SK-N-MC (cell line): ENCODE measurements at regions not wholly inside any gene's neighbourhood (a gene's known extent, or its start where the extent isn't known, plus 50 kb on each side); places are given as distances from the start of the nearest gene placed in this dataset.

Experiments
- DNase-seq: peaks from one replicate; pipeline ENCODE4 v3.0.0-alpha.2; 2011; ENCODE audit warnings: low read depth, low spot score
- H3K27ac ChIP-seq: fragments of 200-600 bp; sonication (generic); 2 replicates; pipeline ENCODE4 v1.5.1; 2016; ENCODE audit warnings: mixed run types
- H3K36me3 ChIP-seq: fragments of 200-600 bp; sonication (generic); 2 replicates; pipeline ENCODE4 v1.6.1; 2017; ENCODE audit warnings: antibody characterized with exemption, low read length, mixed read lengths; ENCODE audit not compliant: insufficient read depth
- H3K4me3 ChIP-seq: fragments of 200-600 bp; sonication (generic); 2 replicates; pipeline ENCODE4 v1.5.1; 2016
- H3K9ac ChIP-seq: fragments of 200-600 bp; sonication (generic); 2 replicates; pipeline ENCODE4 v1.8.0; 2017; ENCODE audit warnings: mixed run types, mixed read lengths; ENCODE audit not compliant: insufficient read length
- H3K9me3 ChIP-seq: fragments of 200-600 bp; sonication (generic); 2 replicates; pipeline ENCODE4 v1.6.1; 2017; ENCODE audit warnings: low read depth, mild to moderate bottlenecking, antibody characterized with exemption, low read length, moderate library complexity, mixed read lengths
- EZH2 ChIP-seq: fragments of 200-600 bp; sonication (generic); IDR thresholded peaks from one replicate; pipeline ENCODE4 v1.6.1; 2017; ENCODE audit warnings: antibody characterized with exemption
- FOXP2 ChIP-seq: optimal IDR thresholded peaks from 2 replicates; pipeline ENCODE3; 2011; ENCODE audit warnings: mild to moderate bottlenecking, moderate library complexity; ENCODE audit not compliant: insufficient read depth; ENCODE audit errors: extremely low read length, control extremely low read depth
- POLR2AphosphoS5 ChIP-seq: IDR thresholded peaks from 2 replicates; pipeline ENCODE4 v1.6.1; 2012; ENCODE audit warnings: mild to moderate bottlenecking, low read depth, low read length, borderline replicate concordance

DNA sequence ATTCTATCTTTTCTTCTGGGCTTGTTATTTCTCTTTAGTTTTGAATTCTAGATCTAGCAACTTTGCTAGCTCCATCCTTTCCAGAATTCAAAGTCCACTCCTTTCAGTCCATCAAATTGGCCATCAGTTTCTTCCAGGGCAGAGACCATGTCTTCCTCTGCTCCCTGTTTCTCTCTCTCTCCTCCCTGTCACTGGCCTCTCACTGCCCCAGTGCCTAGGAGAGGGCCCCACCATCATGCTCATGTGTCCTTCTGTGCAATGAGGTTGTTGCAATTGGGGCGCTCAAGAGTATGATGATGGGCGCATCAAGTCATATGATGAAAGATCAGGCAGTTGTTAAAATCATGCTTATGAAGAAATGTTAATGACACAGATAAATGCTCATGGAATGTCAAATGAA, 159.2 kb upstream of the HS6ST1 start:
- no peak for TF ChIP-seq POLR2AphosphoS5
- TF ChIP-seq EZH2: no peak
- no peak for TF ChIP-seq FOXP2
- Histone ChIP-seq H3K36me3 (no peaks in the 10 kb centered on the region), H3K4me3 (no peak overlapping the region), H3K9me3 (no peaks in the 10 kb centered on the region), H3K9ac (no peak overlapping the region), H3K27ac (no peak overlapping the region)
- no peak for DNase-seq

DNA sequence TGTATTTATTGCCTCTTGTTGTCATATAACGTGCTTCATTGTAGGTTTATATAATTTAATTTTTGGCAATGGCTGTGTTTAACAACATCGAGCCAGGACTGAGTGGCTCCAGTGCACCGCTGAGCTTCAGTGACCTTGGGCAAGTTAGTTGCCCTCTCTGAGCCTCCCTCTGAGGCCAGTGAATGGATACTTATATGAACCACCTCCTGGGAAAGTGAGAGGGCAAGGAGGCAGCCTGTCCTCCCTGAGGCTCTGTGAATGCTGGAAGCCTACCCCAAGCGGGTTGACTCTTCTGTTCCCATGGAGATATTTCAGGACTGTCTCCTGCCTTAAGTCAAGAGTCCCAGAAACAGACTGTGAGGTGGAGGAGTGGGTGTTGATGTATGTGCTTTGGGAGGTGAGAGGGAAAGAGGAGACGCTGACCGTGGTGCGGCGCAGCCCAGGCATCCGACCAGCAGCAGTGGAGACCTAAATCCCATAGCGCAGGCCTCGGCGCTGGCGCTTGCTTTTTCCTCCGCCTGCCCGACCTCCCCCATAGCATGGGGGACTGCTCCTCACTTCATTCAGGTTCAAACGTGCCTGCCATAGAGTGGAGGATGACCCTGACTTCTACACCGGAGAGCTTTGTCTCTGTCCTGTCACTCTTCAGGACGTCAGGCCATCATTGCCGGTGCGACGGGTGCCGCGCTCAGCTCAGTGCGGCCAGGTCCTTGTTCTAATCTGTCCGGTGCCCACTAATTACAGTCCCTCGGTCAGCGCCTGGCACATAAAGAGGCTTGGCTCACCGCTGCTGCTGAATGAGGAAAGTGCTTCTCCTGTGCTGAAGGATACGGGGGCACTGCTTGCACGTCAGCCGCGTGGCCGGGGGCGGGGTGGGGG, 167.3 kb upstream of the HS6ST1 start:
- TF ChIP-seq FOXP2: no peak
- no peak for TF ChIP-seq POLR2AphosphoS5
- no peak for TF ChIP-seq EZH2
- Histone ChIP-seq H3K36me3 (no peaks in the 10 kb centered on the region), H3K9me3 (no peaks in the 10 kb centered on the region), H3K4me3 (no peak overlapping the region), H3K27ac (no peak overlapping the region), H3K9ac (no peak overlapping the region)
- no peak for DNase-seq

DNA sequence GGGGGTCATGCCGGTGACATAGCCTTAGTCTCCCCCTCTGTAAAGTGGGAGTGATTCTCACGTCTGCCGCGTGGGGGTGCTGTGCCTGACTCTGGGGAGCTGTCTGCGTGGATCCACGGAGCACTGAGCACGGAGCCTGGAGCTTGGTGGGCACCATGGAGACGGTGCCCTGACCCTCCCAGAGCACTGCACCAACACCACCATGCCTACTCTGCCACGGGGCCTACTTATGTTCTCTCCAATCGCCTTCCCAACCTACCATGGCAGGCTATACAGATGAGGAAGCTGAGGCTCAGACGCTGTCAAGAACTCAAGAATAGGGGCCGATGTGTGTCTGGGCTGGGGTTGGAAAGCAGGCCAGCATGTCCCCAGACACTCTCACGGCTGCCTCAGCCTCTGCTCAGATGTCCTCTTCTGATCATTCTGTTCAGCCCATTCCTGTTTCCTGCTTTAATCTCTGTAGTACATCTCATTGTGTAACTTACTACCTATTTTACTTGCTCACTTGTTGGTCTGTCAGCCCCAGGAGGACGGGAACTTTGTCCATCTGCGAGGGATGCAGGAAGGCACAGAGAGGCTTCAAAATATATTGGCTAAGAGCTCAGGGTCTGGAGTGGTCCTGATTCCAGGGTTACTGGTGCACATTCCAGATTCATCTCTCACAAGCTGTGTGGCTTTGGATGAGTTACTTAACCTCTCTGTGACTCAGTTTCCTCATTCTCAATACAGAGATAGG, 168.1 kb upstream of the HS6ST1 start:
- H3K9ac ChIP-seq: no peak overlapping the region
- H3K4me3 ChIP-seq: no peak overlapping the region
- H3K27ac ChIP-seq: no peak overlapping the region
- DNase-seq: no peak
- H3K36me3 ChIP-seq: no peaks in the 10 kb centered on the region
- TF ChIP-seq EZH2 (no peak), FOXP2 (no peak), POLR2AphosphoS5 (no peak)
- H3K9me3 ChIP-seq: no peaks in the 10 kb centered on the region

DNA sequence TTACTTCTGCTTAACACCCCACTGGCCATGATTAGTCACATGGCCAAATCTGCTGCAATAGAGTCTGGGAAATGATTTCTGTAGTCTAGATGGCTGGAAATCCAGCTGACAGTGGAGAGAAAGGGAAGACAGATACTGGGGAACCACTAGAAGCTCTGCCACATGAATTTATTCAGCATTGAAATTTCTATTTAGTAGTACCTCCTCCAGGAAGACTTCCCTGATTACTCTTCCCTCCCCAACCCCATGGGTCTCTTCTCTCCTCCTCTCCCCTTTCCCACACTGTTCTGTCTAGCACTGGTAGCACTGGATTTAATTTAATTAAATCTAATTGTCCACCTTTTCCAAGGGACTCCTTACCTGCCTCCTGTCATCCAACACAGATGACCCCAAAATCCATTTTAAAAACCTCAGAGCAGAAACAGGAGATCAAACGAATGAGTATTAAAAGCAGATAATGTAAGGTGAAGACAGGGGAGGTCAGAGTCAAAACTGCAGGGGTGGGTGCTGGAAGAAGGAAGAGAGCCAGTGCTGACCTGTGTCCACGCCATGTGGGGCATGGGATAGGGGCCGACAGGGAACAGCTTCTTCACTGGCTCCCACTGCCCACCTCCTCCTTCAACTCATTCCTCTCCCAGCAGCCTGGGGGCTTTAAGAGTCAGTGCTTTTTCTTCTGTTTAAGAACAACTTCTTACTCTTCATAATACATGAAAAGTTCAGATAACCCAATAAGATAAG, 169.2 kb upstream of the HS6ST1 start:
- Histone ChIP-seq H3K4me3 (no peak overlapping the region), H3K9me3 (no peaks in the 10 kb centered on the region), H3K36me3 (no peaks in the 10 kb centered on the region), H3K27ac (no peak overlapping the region), H3K9ac (no peak overlapping the region)
- DNase-seq: no peak
- TF ChIP-seq EZH2 (no peak), FOXP2 (no peak), POLR2AphosphoS5 (no peak)

DNA sequence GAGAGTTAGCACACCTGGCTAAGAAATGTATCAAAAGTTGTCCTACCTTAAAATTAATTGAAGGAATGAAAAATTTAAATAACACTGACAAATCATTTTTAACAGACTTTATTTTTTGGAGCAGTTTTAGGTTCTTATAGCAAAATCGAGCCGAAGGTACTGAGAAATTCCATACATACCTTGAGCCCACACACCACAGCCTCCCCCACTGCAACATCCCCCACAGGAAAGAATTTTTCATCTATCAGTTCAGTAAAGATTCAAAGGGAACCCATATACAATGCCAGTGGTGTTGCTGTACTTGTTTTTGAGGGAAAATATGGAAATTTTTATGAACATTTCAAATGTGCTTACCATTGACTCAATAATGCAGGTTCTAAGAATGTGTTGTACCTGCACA, 169.8 kb upstream of the HS6ST1 start:
- no peak overlapping the region for H3K9ac ChIP-seq
- H3K36me3 ChIP-seq: no peaks in the 10 kb centered on the region
- no peaks in the 10 kb centered on the region for H3K9me3 ChIP-seq
- TF ChIP-seq POLR2AphosphoS5 (no peak), EZH2 (no peak), FOXP2 (no peak)
- no peak overlapping the region for H3K27ac ChIP-seq
- no peak for DNase-seq
- H3K4me3 ChIP-seq: no peak overlapping the region

DNA sequence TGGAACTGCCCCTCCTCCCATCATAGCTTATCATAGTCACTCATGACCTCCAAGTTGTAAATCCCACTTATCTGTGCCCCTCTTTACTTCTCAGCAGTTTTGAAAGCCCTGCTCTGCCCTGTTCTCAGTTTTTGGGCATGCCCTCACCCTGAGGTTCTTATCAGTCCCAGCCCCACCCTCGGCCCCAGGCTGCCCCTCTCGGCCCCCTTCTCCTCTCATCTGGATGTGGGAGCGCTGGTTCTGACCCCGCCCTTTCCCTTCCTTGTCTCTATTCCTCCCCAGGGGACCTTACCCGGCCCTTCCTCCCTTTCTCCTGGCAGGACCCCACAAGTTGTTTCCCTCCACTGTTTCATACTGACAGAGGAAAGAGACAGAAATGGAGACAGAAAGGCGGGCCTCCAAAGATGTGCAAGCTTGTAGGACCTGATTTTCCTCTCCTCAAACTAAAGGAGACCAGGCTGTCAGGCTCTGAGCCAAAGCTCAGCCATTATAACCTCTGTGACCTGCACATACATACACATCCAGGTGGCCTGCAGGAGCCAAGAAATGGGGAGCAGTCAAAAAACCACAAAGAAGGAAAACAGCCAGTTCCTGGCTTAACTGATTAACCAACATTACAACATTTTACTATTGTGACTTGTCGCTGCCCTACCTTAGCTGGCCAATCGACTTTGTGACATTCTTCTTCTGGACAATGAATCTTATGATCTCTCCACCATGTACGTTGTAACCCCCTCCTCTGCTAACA, 171.0 kb upstream of the HS6ST1 start:
- H3K9ac ChIP-seq: no peak overlapping the region
- no peaks in the 10 kb centered on the region for H3K9me3 ChIP-seq
- H3K36me3 ChIP-seq: no peaks in the 10 kb centered on the region
- H3K27ac ChIP-seq: no peak overlapping the region
- TF ChIP-seq FOXP2 (no peak), POLR2AphosphoS5 (no peak)
- H3K4me3 ChIP-seq: no peak overlapping the region
- DNase-seq: no peak

DNA sequence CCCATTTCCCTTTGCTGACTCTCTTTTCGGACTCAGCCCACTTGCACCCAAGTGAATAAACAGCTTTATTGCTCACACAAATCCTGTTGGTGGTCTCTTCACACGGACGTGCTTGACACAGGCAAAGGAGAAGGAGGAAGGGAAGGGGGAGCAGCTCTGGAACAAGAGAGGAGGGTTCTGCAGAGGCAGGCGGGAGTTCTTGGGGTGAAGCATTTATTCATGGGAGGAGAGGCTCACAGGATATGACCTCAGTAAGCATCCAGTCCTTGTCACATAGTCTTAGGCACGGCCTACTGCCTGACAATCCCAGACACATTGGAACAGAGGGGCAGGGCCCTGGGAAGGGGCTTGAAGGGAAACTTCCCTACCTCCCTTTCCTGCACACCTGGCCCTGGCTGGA, 171.7 kb upstream of the HS6ST1 start:
- no peak overlapping the region for H3K27ac ChIP-seq
- H3K9ac ChIP-seq: no peak overlapping the region
- no peaks in the 10 kb centered on the region for H3K36me3 ChIP-seq
- H3K4me3 ChIP-seq: no peak overlapping the region
- no peak for DNase-seq
- no peaks in the 10 kb centered on the region for H3K9me3 ChIP-seq
- TF ChIP-seq FOXP2 (no peak), POLR2AphosphoS5 (no peak), EZH2 (no peak)
